ENCODE measurements at regions not wholly inside any gene's neighbourhood (a gene's known extent, or its start where the extent isn't known, plus 50 kb on each side); places are given as distances from the start of the nearest gene placed in this dataset.
"Not testable (repeated sequence)": the region's sequence is repeated elsewhere in the genome, so short reads cannot be mapped to it uniquely, and the experiment has no call there.

GRCh38 chr6:67501755-67502154 lies 1133.3 kb upstream of the ADGRB3 start:
- Mint-ChIP-seq H3K9me3 (peaks cover 19% of the 10 kb centered on the region), H3K4me3 (no peak overlapping the region), H3K36me3 (ENCODE audit: low read depth) (no peaks in the 10 kb centered on the region), H3K27ac (no peak overlapping the region), H3K27me3 (no peaks in the 10 kb centered on the region), H3K4me1 (ENCODE audit: low read depth) (no peaks in the 10 kb centered on the region)
- intact Hi-C loops (cut with micrococcal nuclease): no loop called here

GRCh38 chr6:67497749-67498148 lies 1137.3 kb upstream of the ADGRB3 start:
- H3K9me3 Mint-ChIP-seq: peaks cover 10% of the 10 kb centered on the region
- no peak overlapping the region for H3K4me3 Mint-ChIP-seq
- no peaks in the 10 kb centered on the region for H3K4me1 Mint-ChIP-seq (ENCODE audit: low read depth)
- intact Hi-C loops (cut with micrococcal nuclease): no loop called here
- no peaks in the 10 kb centered on the region for H3K36me3 Mint-ChIP-seq (ENCODE audit: low read depth)
- H3K27ac Mint-ChIP-seq: no peak overlapping the region
- H3K27me3 Mint-ChIP-seq: no peaks in the 10 kb centered on the region

- no peaks in the 10 kb centered on the region for H3K27me3 Mint-ChIP-seq
- intact Hi-C loops (cut with micrococcal nuclease): no loop called here
- H3K9me3 Mint-ChIP-seq: peaks cover 17% of the 10 kb centered on the region
- no peaks in the 10 kb centered on the region for H3K4me1 Mint-ChIP-seq (ENCODE audit: low read depth)
- no peaks in the 10 kb centered on the region for H3K36me3 Mint-ChIP-seq (ENCODE audit: low read depth)
- H3K27ac Mint-ChIP-seq: no peak overlapping the region
- no peak overlapping the region for H3K4me3 Mint-ChIP-seq
Measured at GRCh38 chr6:67496191-67496590, 1138.9 kb upstream of the ADGRB3 start.

- H3K4me1 Mint-ChIP-seq (ENCODE audit: low read depth): no peaks in the 10 kb centered on the region
- intact Hi-C loops (cut with micrococcal nuclease): no loop called here
- no peak overlapping the region for H3K4me3 Mint-ChIP-seq
- H3K36me3 Mint-ChIP-seq (ENCODE audit: low read depth): no peaks in the 10 kb centered on the region
- H3K9me3 Mint-ChIP-seq: peaks cover 31% of the 10 kb centered on the region
- H3K27ac Mint-ChIP-seq: no peak overlapping the region
- H3K27me3 Mint-ChIP-seq: no peaks in the 10 kb centered on the region
Measured at GRCh38 chr6:67493682-67494081, 1141.4 kb upstream of the ADGRB3 start.

GRCh38 chr6:67475700-67476099 lies 1159.4 kb upstream of the ADGRB3 start:
- H3K4me1 Mint-ChIP-seq (ENCODE audit: low read depth): no peaks in the 10 kb centered on the region
- intact Hi-C loops (cut with micrococcal nuclease): no loop called here
- no peak overlapping the region for H3K4me3 Mint-ChIP-seq
- H3K27ac Mint-ChIP-seq: no peak overlapping the region
- no peaks in the 10 kb centered on the region for H3K36me3 Mint-ChIP-seq (ENCODE audit: low read depth)
- H3K9me3 Mint-ChIP-seq: no peaks in the 10 kb centered on the region
- H3K27me3 Mint-ChIP-seq: no peaks in the 10 kb centered on the region

- no peak overlapping the region for H3K27ac Mint-ChIP-seq
- H3K9me3 Mint-ChIP-seq: peaks cover 18% of the 10 kb centered on the region
- no peak overlapping the region for H3K4me3 Mint-ChIP-seq
- intact Hi-C loops (cut with micrococcal nuclease): no loop called here
- no peaks in the 10 kb centered on the region for H3K36me3 Mint-ChIP-seq (ENCODE audit: low read depth)
- H3K4me1 Mint-ChIP-seq (ENCODE audit: low read depth): no peaks in the 10 kb centered on the region
- H3K27me3 Mint-ChIP-seq: no peaks in the 10 kb centered on the region
Measured at GRCh38 chr6:67467341-67467740, 1167.7 kb upstream of the ADGRB3 start.

GRCh38 chr6:67462725-67463124 lies 1172.4 kb upstream of the ADGRB3 start:
- H3K36me3 Mint-ChIP-seq (ENCODE audit: low read depth); H3K27me3 Mint-ChIP-seq; H3K4me3 Mint-ChIP-seq; intact Hi-C loops (cut with micrococcal nuclease); H3K4me1 Mint-ChIP-seq (ENCODE audit: low read depth); H3K27ac Mint-ChIP-seq: not testable (repeated sequence)
- peaks cover 39% of the 10 kb centered on the region for H3K9me3 Mint-ChIP-seq

- Mint-ChIP-seq H3K4me1 (ENCODE audit: low read depth) (no peaks in the 10 kb centered on the region), H3K9me3 (peaks cover 34% of the 10 kb centered on the region)
Measured at GRCh38 chr6:67459556-67459955, 1175.5 kb upstream of the ADGRB3 start.

GRCh38 chr6:67458265-67458664 lies 1176.8 kb upstream of the ADGRB3 start:
- H3K27me3 Mint-ChIP-seq: no peaks in the 10 kb centered on the region
- intact Hi-C loops (cut with micrococcal nuclease): no loop called here
- H3K9me3 Mint-ChIP-seq: peaks cover 34% of the 10 kb centered on the region
- no peaks in the 10 kb centered on the region for H3K4me1 Mint-ChIP-seq (ENCODE audit: low read depth)
- H3K4me3 Mint-ChIP-seq: no peak overlapping the region
- H3K36me3 Mint-ChIP-seq (ENCODE audit: low read depth): no peaks in the 10 kb centered on the region
- H3K27ac Mint-ChIP-seq: no peak overlapping the region

More at GRCh38 chr6:67459556-67459955, 1175.5 kb upstream of the ADGRB3 start:
- no peak overlapping the region for H3K27ac Mint-ChIP-seq
- intact Hi-C loops (cut with micrococcal nuclease): no loop called here
- no peak overlapping the region for H3K4me3 Mint-ChIP-seq
- H3K36me3 Mint-ChIP-seq (ENCODE audit: low read depth): no peaks in the 10 kb centered on the region
- no peaks in the 10 kb centered on the region for H3K27me3 Mint-ChIP-seq

GRCh38 chr6:67451874-67452273 lies 1183.2 kb upstream of the ADGRB3 start:
- no peak overlapping the region for H3K4me3 Mint-ChIP-seq
- H3K27ac Mint-ChIP-seq: no peak overlapping the region
- peaks cover 21% of the 10 kb centered on the region for H3K9me3 Mint-ChIP-seq
- intact Hi-C loops (cut with micrococcal nuclease): no loop called here
- no peaks in the 10 kb centered on the region for H3K27me3 Mint-ChIP-seq
- no peaks in the 10 kb centered on the region for H3K36me3 Mint-ChIP-seq (ENCODE audit: low read depth)
- H3K4me1 Mint-ChIP-seq (ENCODE audit: low read depth): no peaks in the 10 kb centered on the region

GRCh38 chr6:67450641-67451040 lies 1184.4 kb upstream of the ADGRB3 start:
- peaks cover 21% of the 10 kb centered on the region for H3K9me3 Mint-ChIP-seq
- intact Hi-C loops (cut with micrococcal nuclease): no loop called here
- no peak overlapping the region for H3K27ac Mint-ChIP-seq
- no peaks in the 10 kb centered on the region for H3K27me3 Mint-ChIP-seq
- no peaks in the 10 kb centered on the region for H3K36me3 Mint-ChIP-seq (ENCODE audit: low read depth)
- no peaks in the 10 kb centered on the region for H3K4me1 Mint-ChIP-seq (ENCODE audit: low read depth)
- no peak overlapping the region for H3K4me3 Mint-ChIP-seq

- intact Hi-C loops (cut with micrococcal nuclease): no loop called here
- Mint-ChIP-seq H3K36me3 (ENCODE audit: low read depth) (no peaks in the 10 kb centered on the region), H3K27me3 (no peaks in the 10 kb centered on the region), H3K9me3 (peaks cover 21% of the 10 kb centered on the region), H3K4me3 (no peak overlapping the region), H3K27ac (no peak overlapping the region), H3K4me1 (ENCODE audit: low read depth) (no peaks in the 10 kb centered on the region)
Measured at GRCh38 chr6:67449602-67450001, 1185.5 kb upstream of the ADGRB3 start.

- Mint-ChIP-seq H3K36me3 (ENCODE audit: low read depth) (no peaks in the 10 kb centered on the region), H3K4me3 (no peak overlapping the region), H3K27ac (no peak overlapping the region), H3K9me3 (no peaks in the 10 kb centered on the region), H3K4me1 (ENCODE audit: low read depth) (no peaks in the 10 kb centered on the region), H3K27me3 (no peaks in the 10 kb centered on the region)
- intact Hi-C loops (cut with micrococcal nuclease): no loop called here
Measured at GRCh38 chr6:67433124-67433523, 1202.0 kb upstream of the ADGRB3 start.

GRCh38 chr6:67431076-67431475 lies 1204.0 kb upstream of the ADGRB3 start:
- Mint-ChIP-seq H3K9me3 (peaks cover 17% of the 10 kb centered on the region), H3K4me3 (no peak overlapping the region), H3K36me3 (ENCODE audit: low read depth) (no peaks in the 10 kb centered on the region), H3K4me1 (ENCODE audit: low read depth) (no peaks in the 10 kb centered on the region), H3K27ac (no peak overlapping the region), H3K27me3 (no peaks in the 10 kb centered on the region)
- intact Hi-C loops (cut with micrococcal nuclease): no loop called here

- intact Hi-C loops (cut with micrococcal nuclease); H3K27ac Mint-ChIP-seq; H3K4me3 Mint-ChIP-seq; H3K27me3 Mint-ChIP-seq; H3K4me1 Mint-ChIP-seq (ENCODE audit: low read depth); H3K36me3 Mint-ChIP-seq (ENCODE audit: low read depth): not testable (repeated sequence)
- H3K9me3 Mint-ChIP-seq: peaks cover 36% of the 10 kb centered on the region
Measured at GRCh38 chr6:67426686-67427085, 1208.4 kb upstream of the ADGRB3 start.
